ENCODE measurements at regions not wholly inside any gene's neighbourhood (a gene's known extent, or its start where the extent isn't known, plus 50 kb on each side); places are given as distances from the start of the nearest gene placed in this dataset.

GRCh38 chr2:240346753-240347372 lies 88.6 kb upstream of the GPC1 start:
- DNase-seq, result no peak
- H3K27me3 ChIP-seq (replicated peaks; ENCODE audit: insufficient read depth), result peaks cover 31% of the 10 kb centered on the region
- in situ Hi-C loops (cut with MboI), result no loop called here
- H3K27ac ChIP-seq, result no peak overlapping the region
- H3F3A ChIP-seq (ENCODE audit: insufficient read depth), result no peaks in the 10 kb centered on the region
- H3K79me2 ChIP-seq (ENCODE audit: insufficient read depth), result no peaks in the 10 kb centered on the region
- WGBS, 2 experiments (ENCODE audit: low coverage in 1 of 2, low lambda C conversion rate in 2 of 2, missing lambda C conversion rate in 2 of 2), result 62 to 67% methylated on average over 14 to 19 of the region's 20 CpGs
- H2AFZ ChIP-seq, result no peak overlapping the region
- H3K4me2 ChIP-seq (ENCODE audit: unreplicated experiment), result no peak overlapping the region
- H3K9me3 ChIP-seq (ENCODE audit: low read depth), result no peaks in the 10 kb centered on the region
- no peaks in the 10 kb centered on the region for H3K9me2 ChIP-seq (ENCODE audit: insufficient read depth)
- no peak overlapping the region for H3K9ac ChIP-seq
- H3K4me3 ChIP-seq, result no peak overlapping the region
- H3K36me3 ChIP-seq (ENCODE audit: low read depth), result no peaks in the 10 kb centered on the region
- no peaks in the 10 kb centered on the region for H3K4me1 ChIP-seq (ENCODE audit: insufficient read depth)
- no peaks in the 10 kb centered on the region for H4K20me1 ChIP-seq (ENCODE audit: insufficient read depth)
- TF ChIP-seq EZH2phosphoT487 (IDR thresholded peaks at IDR 0.05; ENCODE audit: insufficient read depth, low read depth) (no peak), EZH2 (IDR thresholded peaks at IDR 0.05; ENCODE audit: insufficient read depth, poor library complexity, severe bottlenecking) (no peak)

- no peak overlapping the region for H3K4me2 ChIP-seq (ENCODE audit: unreplicated experiment)
- no peak overlapping the region for H2AFZ ChIP-seq
- H3K4me3 ChIP-seq, result no peak overlapping the region
- no peak overlapping the region for H3K9ac ChIP-seq
- H3K9me2 ChIP-seq (ENCODE audit: insufficient read depth), result no peaks in the 10 kb centered on the region
- no peaks in the 10 kb centered on the region for H3K9me3 ChIP-seq (ENCODE audit: low read depth)
- H3K36me3 ChIP-seq (ENCODE audit: low read depth), result no peaks in the 10 kb centered on the region
- no peaks in the 10 kb centered on the region for H4K20me1 ChIP-seq (ENCODE audit: insufficient read depth)
- H3K4me1 ChIP-seq (ENCODE audit: insufficient read depth), result no peaks in the 10 kb centered on the region
- WGBS, 2 experiments (ENCODE audit: low coverage in 1 of 2, low lambda C conversion rate in 2 of 2, missing lambda C conversion rate in 2 of 2), result 66 to 68% methylated on average over 12 to 13 of the region's 13 CpGs
- no peak for DNase-seq
- peaks cover 37% of the 10 kb centered on the region for H3K27me3 ChIP-seq (replicated peaks; ENCODE audit: insufficient read depth)
- no peak for TF ChIP-seq EZH2 (IDR thresholded peaks at IDR 0.05; ENCODE audit: insufficient read depth, poor library complexity, severe bottlenecking)
- no peak for TF ChIP-seq EZH2phosphoT487 (IDR thresholded peaks at IDR 0.05; ENCODE audit: insufficient read depth, low read depth)
- no peaks in the 10 kb centered on the region for H3K79me2 ChIP-seq (ENCODE audit: insufficient read depth)
- H3K27ac ChIP-seq, result no peak overlapping the region
- in situ Hi-C loops (cut with MboI), result no loop called here
- H3F3A ChIP-seq (ENCODE audit: insufficient read depth), result no peaks in the 10 kb centered on the region
These were observed 88.0 kb upstream of the GPC1 start for GRCh38 chr2:240347373-240347940.

- Histone ChIP-seq H3K79me2 (ENCODE audit: insufficient read depth) (no peaks in the 10 kb centered on the region), H3K4me3 (no peak overlapping the region), H3K4me1 (ENCODE audit: insufficient read depth) (no peaks in the 10 kb centered on the region), H3K4me2 (ENCODE audit: unreplicated experiment) (no peak overlapping the region), H3F3A (ENCODE audit: insufficient read depth) (no peaks in the 10 kb centered on the region), H3K9me2 (ENCODE audit: insufficient read depth) (no peaks in the 10 kb centered on the region), H3K27ac (no peak overlapping the region), H3K9ac (no peak overlapping the region), H3K27me3 (replicated peaks; ENCODE audit: insufficient read depth) (peaks cover 42% of the 10 kb centered on the region), H3K36me3 (ENCODE audit: low read depth) (no peaks in the 10 kb centered on the region), H4K20me1 (ENCODE audit: insufficient read depth) (no peaks in the 10 kb centered on the region), H3K9me3 (ENCODE audit: low read depth) (no peaks in the 10 kb centered on the region), H2AFZ (no peak overlapping the region)
- 46 to 50% methylated on average over 8 of the region's 8 CpGs for WGBS, 2 experiments (ENCODE audit: low coverage in 1 of 2, low lambda C conversion rate in 2 of 2, missing lambda C conversion rate in 2 of 2)
- TF ChIP-seq EZH2phosphoT487 (IDR thresholded peaks at IDR 0.05; ENCODE audit: insufficient read depth, low read depth) (no peak), EZH2 (IDR thresholded peaks at IDR 0.05; ENCODE audit: insufficient read depth, poor library complexity, severe bottlenecking) (no peak)
- no peak for DNase-seq
- in situ Hi-C loops (cut with MboI), result no loop called here
These were observed 87.4 kb upstream of the GPC1 start for GRCh38 chr2:240347949-240348500.

GRCh38 chr2:240348522-240348921 lies 86.9 kb upstream of the GPC1 start:
- H3F3A ChIP-seq (ENCODE audit: insufficient read depth), result no peaks in the 10 kb centered on the region
- in situ Hi-C loops (cut with MboI), result no loop called here
- no peaks in the 10 kb centered on the region for H3K4me1 ChIP-seq (ENCODE audit: insufficient read depth)
- peak; percentile 36 for DNase-seq
- H3K4me2 ChIP-seq (ENCODE audit: unreplicated experiment), result no peak overlapping the region
- no peak overlapping the region for H3K9ac ChIP-seq
- H3K4me3 ChIP-seq, result no peak overlapping the region
- no peaks in the 10 kb centered on the region for H3K79me2 ChIP-seq (ENCODE audit: insufficient read depth)
- no peaks in the 10 kb centered on the region for H4K20me1 ChIP-seq (ENCODE audit: insufficient read depth)
- H3K27ac ChIP-seq, result no peak overlapping the region
- H3K9me2 ChIP-seq (ENCODE audit: insufficient read depth), result no peaks in the 10 kb centered on the region
- no peaks in the 10 kb centered on the region for H3K9me3 ChIP-seq (ENCODE audit: low read depth)
- peaks cover 43% of the 10 kb centered on the region for H3K27me3 ChIP-seq (replicated peaks; ENCODE audit: insufficient read depth)
- no peak overlapping the region for H2AFZ ChIP-seq
- TF ChIP-seq EZH2phosphoT487 (IDR thresholded peaks at IDR 0.05; ENCODE audit: insufficient read depth, low read depth) (no peak), EZH2 (IDR thresholded peaks at IDR 0.05; ENCODE audit: insufficient read depth, poor library complexity, severe bottlenecking) (no peak)
- H3K36me3 ChIP-seq (ENCODE audit: low read depth), result no peaks in the 10 kb centered on the region
- 35 to 41% methylated on average over 8 of the region's 8 CpGs for WGBS, 2 experiments (ENCODE audit: low coverage in 1 of 2, low lambda C conversion rate in 2 of 2, missing lambda C conversion rate in 2 of 2)

Measured in GM23248 (cell line).